ENCODE measurements at regions not wholly inside any gene's neighbourhood (a gene's known extent, or its start where the extent isn't known, plus 50 kb on each side); places are given as distances from the start of the nearest gene placed in this dataset.

- TF ChIP-seq CTCF (conservative IDR thresholded peaks at IDR 0.05 in 1 of 2, IDR thresholded peaks at IDR 0.05 in 1 of 2; ENCODE audit: extremely low read depth in 1 of 2, insufficient read depth in 1 of 2, low read depth in 1 of 2, low read length in 2 of 2) (no peak), EZH2 (IDR thresholded peaks at IDR 0.05; ENCODE audit: borderline replicate concordance, low read length) (no peak)
These were observed 92.0 kb upstream of the DKK2 start for GRCh38 chr4:107128116-107128515.

Data from mammary epithelial cell (primary cell).